Vagina (tissue), 2 donors: ENCODE measurements at regions not wholly inside any gene's neighbourhood (a gene's known extent, or its start where the extent isn't known, plus 50 kb on each side); places are given as distances from the start of the nearest gene placed in this dataset.
A peak's percentile ranks its signal among the peaks of the same experiment; 100 is the strongest.
"Not testable (repeated sequence)": the region's sequence is repeated elsewhere in the genome, so short reads cannot be mapped to it uniquely, and the experiment has no call there.

Experiments used
- CTCF ChIP-seq, 3 experiments: fragments of 450-650 bp in 2 of 3; fragments of 200-600 bp in 1 of 3; sonication (generic) in 1 of 3; IDR thresholded peaks; one replicate each; pipeline ENCODE4 v1.5.1; 2017 to 2019; ENCODE audit warnings: antibody characterized with exemption in 3 of 3, mild to moderate bottlenecking in 2 of 3, moderate library complexity in 2 of 3
- POLR2AphosphoS5 ChIP-seq, 2 donors: sonication (generic); formaldehyde crosslinking; IDR thresholded peaks; one replicate each; pipeline ENCODE4 v1.9.0; 2017; ENCODE audit warnings: antibody characterized with exemption in 2 of 2, mild to moderate bottlenecking in 2 of 2, low read depth in 1 of 2; ENCODE audit not compliant: insufficient read depth in 1 of 2

GRCh38 chr1:121447280-121447923, 262.6 kb downstream of the SRGAP2C start:
- not testable (repeated sequence) for TF ChIP-seq POLR2AphosphoS5 (IDR thresholded peaks at IDR 0.05; ENCODE audit: insufficient read depth in 1 of 2, low read depth in 1 of 2)
- peak in 1 of 3 experiments; percentile 9 for TF ChIP-seq CTCF (IDR thresholded peaks at IDR 0.05)
